Effector CD8-positive, alpha-beta T cell (primary cell): ENCODE measurements at regions not wholly inside any gene's neighbourhood (a gene's known extent, or its start where the extent isn't known, plus 50 kb on each side); places are given as distances from the start of the nearest gene placed in this dataset.
"Not testable (repeated sequence)": the region's sequence is repeated elsewhere in the genome, so short reads cannot be mapped to it uniquely, and the experiment has no call there.

Experiments used
- DNase-seq: peaks from one replicate; lab custom pipeline; 2025; lab: John Stamatoyannopoulos, UW

- DNase-seq = not testable (repeated sequence)
Observed at GRCh38 chr1:121051161-121051790, 132.9 kb downstream of the FAM72B start.

- not testable (repeated sequence) for DNase-seq
Observed at GRCh38 chr1:121052081-121052660, 132.0 kb downstream of the FAM72B start.

GRCh38 chr1:121054928-121055327, 129.2 kb downstream of the FAM72B start:
- DNase-seq = not testable (repeated sequence)

- DNase-seq = not testable (repeated sequence)
Observed at GRCh38 chr1:121066925-121067324, 117.2 kb downstream of the FAM72B start.

- not testable (repeated sequence) for DNase-seq
Observed at GRCh38 chr1:121068738-121069499, 115.2 kb downstream of the FAM72B start.

GRCh38 chr1:121073852-121074251, 110.3 kb downstream of the FAM72B start:
- DNase-seq = not testable (repeated sequence)

- DNase-seq = not testable (repeated sequence)
Observed at GRCh38 chr1:121075254-121075805, 108.8 kb downstream of the FAM72B start.

GRCh38 chr1:121076674-121077073, 107.5 kb downstream of the FAM72B start:
- not testable (repeated sequence) for DNase-seq

- not testable (repeated sequence) for DNase-seq
Observed at GRCh38 chr1:121079655-121080054, 104.5 kb downstream of the FAM72B start.

- DNase-seq = not testable (repeated sequence)
Observed at GRCh38 chr1:121080197-121080903, 103.8 kb downstream of the FAM72B start.

- DNase-seq = not testable (repeated sequence)
Observed at GRCh38 chr1:121080904-121081264, 103.3 kb downstream of the FAM72B start.

- DNase-seq = not testable (repeated sequence)
Observed at GRCh38 chr1:121081625-121082199, 102.4 kb downstream of the FAM72B start.

GRCh38 chr1:121082995-121083394, 101.1 kb downstream of the FAM72B start:
- not testable (repeated sequence) for DNase-seq

- DNase-seq = not testable (repeated sequence)
Observed at GRCh38 chr1:121086249-121086648, 97.9 kb downstream of the FAM72B start.

- DNase-seq = not testable (repeated sequence)
Observed at GRCh38 chr1:121087221-121087620, 96.9 kb downstream of the FAM72B start.

GRCh38 chr1:121088568-121088967, 95.6 kb downstream of the FAM72B start:
- DNase-seq = not testable (repeated sequence)

GRCh38 chr1:121092329-121092968, 91.7 kb downstream of the FAM72B start:
- not testable (repeated sequence) for DNase-seq

GRCh38 chr1:121095014-121095413, 89.1 kb downstream of the FAM72B start:
- DNase-seq = not testable (repeated sequence)

GRCh38 chr1:121097127-121097866, 86.8 kb downstream of the FAM72B start:
- DNase-seq = peak; percentile 72

- peak; percentile 5 for DNase-seq
Observed at GRCh38 chr1:121097867-121098215, 86.3 kb downstream of the FAM72B start.
